Dermis microvascular lymphatic vessel endothelial cell (primary cell): ENCODE measurements at regions not wholly inside any gene's neighbourhood (a gene's known extent, or its start where the extent isn't known, plus 50 kb on each side); places are given as distances from the start of the nearest gene placed in this dataset.
"Not testable (repeated sequence)": the region's sequence is repeated elsewhere in the genome, so short reads cannot be mapped to it uniquely, and the experiment has no call there.

Experiments
- DNase-seq, 2 donors: peaks; one replicate each; pipeline versions ENCODE4 v3.0.0 to v3.0.0-alpha.2; 2010; ENCODE audit warnings: low read depth in 2 of 2

- no peak for DNase-seq
Measured at GRCh38 chr6:144919560-144919959, 634.4 kb downstream of the UTRN start.

GRCh38 chr6:144920391-144920961 lies 635.3 kb downstream of the UTRN start:
- DNase-seq, result no peak

GRCh38 chr6:144921206-144921975 lies 636.3 kb downstream of the UTRN start:
- no peak for DNase-seq

GRCh38 chr6:144922120-144922722 lies 637.1 kb downstream of the UTRN start:
- no peak for DNase-seq

- not testable (repeated sequence) for DNase-seq
Measured at GRCh38 chr6:144922771-144923490, 637.8 kb downstream of the UTRN start.

- DNase-seq, result not testable (repeated sequence)
Measured at GRCh38 chr6:144923491-144923787, 638.3 kb downstream of the UTRN start.

- no peak for DNase-seq
Measured at GRCh38 chr6:144928847-144929246, 643.7 kb downstream of the UTRN start.

GRCh38 chr6:144929262-144929661 lies 644.1 kb downstream of the UTRN start:
- DNase-seq, result no peak

- DNase-seq, result peak; percentile 2 to 34
Measured at GRCh38 chr6:144931172-144932035, 646.3 kb downstream of the UTRN start.

GRCh38 chr6:144932621-144933020 lies 647.5 kb downstream of the UTRN start:
- no peak for DNase-seq

GRCh38 chr6:144935181-144935580 lies 650.0 kb downstream of the UTRN start:
- peak in 1 of 2 donors; percentile 25 for DNase-seq

- no peak for DNase-seq
Measured at GRCh38 chr6:144935661-144936060, 650.5 kb downstream of the UTRN start.

- DNase-seq, result no peak
Measured at GRCh38 chr6:144936764-144937163, 651.6 kb downstream of the UTRN start.

GRCh38 chr6:144939921-144940320 lies 654.8 kb downstream of the UTRN start:
- no peak for DNase-seq

GRCh38 chr6:144944106-144944505 lies 659.0 kb downstream of the UTRN start:
- no peak for DNase-seq

- no peak for DNase-seq
Measured at GRCh38 chr6:144947398-144947976, 662.4 kb downstream of the UTRN start.

- no peak for DNase-seq
Measured at GRCh38 chr6:144951730-144952437, 666.7 kb downstream of the UTRN start.

GRCh38 chr6:144952456-144953240 lies 667.5 kb downstream of the UTRN start:
- no peak for DNase-seq

- DNase-seq, result peak in 1 of 2 donors; percentile 16
Measured at GRCh38 chr6:144953552-144954240, 668.6 kb downstream of the UTRN start.
